Karpas-422 (cell line): ENCODE measurements at regions not wholly inside any gene's neighbourhood (a gene's known extent, or its start where the extent isn't known, plus 50 kb on each side); places are given as distances from the start of the nearest gene placed in this dataset.

ENCODE experiments used
- DNase-seq: peaks from one replicate; pipeline ENCODE4 v3.0.0-alpha.2; 2015
- H2AFZ ChIP-seq: fragments of 200-600 bp; sonication (generic); 2 replicates; pipeline ENCODE4 v1.6.1; 2014; ENCODE audit warnings: antibody characterized with exemption, low read length, mixed read lengths
- H3K27ac ChIP-seq: fragments of 200-600 bp; sonication (generic); 2 replicates; pipeline ENCODE4 v1.5.1; 2014; ENCODE audit warnings: mild to moderate bottlenecking, low read length, moderate library complexity
- H3K27me3 ChIP-seq: fragments of 200-600 bp; sonication (generic); 2 replicates; pipeline ENCODE4 v1.6.1; 2014; ENCODE audit warnings: low read length, mixed read lengths
- H3K36me3 ChIP-seq: fragments of 200-600 bp; sonication (generic); 2 replicates; pipeline ENCODE4 v1.6.1; 2014; ENCODE audit warnings: low read length, mixed read lengths; ENCODE audit not compliant: insufficient read depth
- H3K4me1 ChIP-seq: fragments of 200-600 bp; sonication (generic); 2 replicates; pipeline ENCODE4 v1.6.1; 2014; ENCODE audit warnings: mild to moderate bottlenecking, low read length, mixed read lengths
- H3K4me2 ChIP-seq: fragments of 200-600 bp; sonication (generic); 2 replicates; pipeline ENCODE4 v1.6.1; 2014; ENCODE audit warnings: low read length, low read depth, mild to moderate bottlenecking; ENCODE audit not compliant: poor library complexity, severe bottlenecking
- H3K4me3 ChIP-seq: fragments of 200-600 bp; sonication (generic); 2 replicates; pipeline ENCODE4 v1.5.1; 2014; ENCODE audit warnings: mild to moderate bottlenecking, antibody characterized with exemption, low read length, mixed read lengths
- H3K79me2 ChIP-seq: fragments of 200-600 bp; sonication (generic); 2 replicates; pipeline ENCODE4 v1.6.1; 2014; ENCODE audit warnings: mild to moderate bottlenecking, low read length, mixed read lengths
- H3K9ac ChIP-seq: fragments of 200-600 bp; sonication (generic); 2 replicates; pipeline ENCODE4 v1.6.0; 2014; ENCODE audit warnings: low read length
- H3K9me2 ChIP-seq: fragments of 200-600 bp; sonication (generic), shearing (Covaris generic); replicated peaks from 2 replicates; pipeline ENCODE4 v1.6.0; 2014; ENCODE audit warnings: mild to moderate bottlenecking, low read length, moderate library complexity; ENCODE audit not compliant: insufficient read depth
- H3K9me3 ChIP-seq: fragments of 300-700, 200-600 bp; sonication (generic); 2 replicates; pipeline ENCODE4 v1.6.1; 2014; ENCODE audit warnings: low read length, mixed read lengths
- H4K20me1 ChIP-seq: fragments of 200-600 bp; sonication (generic); 2 replicates; pipeline ENCODE4 v1.6.1; 2014; ENCODE audit warnings: mild to moderate bottlenecking, antibody characterized with exemption, low read length, low read depth; ENCODE audit not compliant: insufficient read depth

DNA sequence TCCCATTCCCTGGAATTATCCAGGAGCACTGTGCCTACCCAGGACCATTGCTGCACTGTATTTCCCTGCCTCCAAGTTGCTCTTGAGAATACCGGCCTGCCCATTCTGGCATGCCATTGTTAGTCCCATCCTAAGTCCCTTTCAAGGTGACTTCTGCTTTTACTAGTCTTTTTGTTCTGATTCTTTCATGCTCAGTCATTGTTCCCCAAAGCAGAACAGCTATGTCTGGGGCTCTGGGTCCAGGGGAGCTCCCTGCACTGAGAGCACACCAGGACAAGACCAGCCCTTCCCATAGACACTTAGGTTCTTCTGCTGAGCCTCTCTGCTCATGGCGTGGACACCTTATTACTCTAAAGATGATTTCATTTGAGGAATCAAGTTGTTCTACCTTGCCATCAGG is 388.9 kb upstream of the KLF4 start:
- Histone ChIP-seq H3K9me2 (no peaks in the 10 kb centered on the region), H3K36me3 (no peaks in the 10 kb centered on the region), H3K4me3 (no peak overlapping the region), H3K4me2 (no peak overlapping the region), H2AFZ (no peak overlapping the region), H3K4me1 (peaks cover 28% of the 10 kb centered on the region), H3K27me3 (no peaks in the 10 kb centered on the region), H4K20me1 (no peaks in the 10 kb centered on the region), H3K9ac (no peak overlapping the region), H3K79me2 (no peaks in the 10 kb centered on the region), H3K9me3 (no peaks in the 10 kb centered on the region), H3K27ac (no peak overlapping the region)
- no peak for DNase-seq

DNA sequence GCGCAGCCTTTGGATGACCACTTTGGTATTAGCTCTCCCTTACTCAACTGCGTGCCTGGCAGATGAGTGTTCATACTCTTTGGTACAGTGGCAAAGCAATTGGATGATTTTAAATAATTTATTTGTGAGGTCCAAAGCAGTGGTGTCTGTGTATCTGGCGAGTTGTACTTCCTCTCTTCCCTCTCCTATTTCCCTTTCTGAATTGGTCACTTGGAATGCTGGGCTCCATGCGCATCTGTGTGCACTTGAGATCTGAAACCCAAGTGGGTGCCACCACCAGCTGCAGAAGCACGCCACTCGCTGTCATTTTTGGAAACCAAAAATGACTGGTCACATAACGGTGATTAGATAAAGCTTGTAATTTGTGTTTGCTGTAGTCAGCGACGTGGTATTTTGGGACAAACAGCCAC is 386.0 kb upstream of the KLF4 start:
- no peak for DNase-seq

DNA sequence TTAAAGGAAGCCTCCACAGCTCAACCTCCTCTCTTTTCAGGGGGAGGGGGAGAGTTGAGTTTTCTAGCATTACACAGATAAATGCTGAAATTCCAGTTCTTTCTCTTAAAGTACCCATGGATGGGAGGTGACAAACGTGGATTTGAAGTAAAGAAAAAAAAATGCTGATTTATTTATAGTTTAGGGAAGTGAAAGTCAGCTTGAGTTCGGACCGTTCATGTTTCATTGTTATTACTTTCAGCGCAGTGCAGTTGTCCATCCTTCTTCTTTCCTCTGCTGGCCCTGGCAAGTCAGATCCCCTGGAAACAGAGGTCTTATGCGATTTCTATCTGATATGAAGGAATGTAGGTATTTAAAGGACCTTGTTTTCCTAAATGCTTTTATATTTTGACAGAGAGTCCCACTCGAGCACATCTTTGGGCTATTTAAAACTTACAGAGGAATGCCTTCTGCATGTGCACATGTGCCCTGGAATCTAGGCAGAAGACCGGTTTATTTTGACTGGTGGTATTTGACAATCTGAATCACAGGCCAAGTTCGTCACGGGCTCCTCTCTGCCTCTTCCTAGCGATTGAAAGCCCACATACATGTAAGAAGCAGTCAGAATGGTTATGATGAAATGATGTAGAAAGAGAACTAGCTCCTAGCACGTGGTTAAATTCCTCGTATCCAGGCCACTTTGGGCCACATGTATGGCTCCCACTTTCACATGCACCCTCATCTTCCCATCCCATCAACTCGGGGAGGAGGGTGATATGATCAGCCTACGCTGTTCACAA is 385.2 kb upstream of the KLF4 start:
- no peaks in the 10 kb centered on the region for H3K36me3 ChIP-seq
- peak overlapping the region; percentile 87; the same call in 1 of the 2 replicates for H2AFZ ChIP-seq
- H3K27me3 ChIP-seq = no peaks in the 10 kb centered on the region
- H3K4me2 ChIP-seq = peak overlapping the region; percentile 61
- H3K4me3 ChIP-seq = peak overlapping the region; percentile 34
- DNase-seq = peak; percentile 81
- no peaks in the 10 kb centered on the region for H3K79me2 ChIP-seq
- H3K27ac ChIP-seq = no peak overlapping the region
- no peaks in the 10 kb centered on the region for H3K9me2 ChIP-seq
- H3K9me3 ChIP-seq = no peaks in the 10 kb centered on the region
- H3K4me1 ChIP-seq = peaks cover 34% of the 10 kb centered on the region
- no peaks in the 10 kb centered on the region for H4K20me1 ChIP-seq
- peak overlapping the region; percentile 45 for H3K9ac ChIP-seq

More for the DNA sequence above, 386.0 kb upstream of the KLF4 start:
- no peak overlapping the region for H2AFZ ChIP-seq
- no peak overlapping the region for H3K27ac ChIP-seq
- no peaks in the 10 kb centered on the region for H3K36me3 ChIP-seq
- peaks cover 34% of the 10 kb centered on the region for H3K4me1 ChIP-seq
- no peaks in the 10 kb centered on the region for H3K9me2 ChIP-seq
- H3K4me2 ChIP-seq = no peak overlapping the region
- H3K4me3 ChIP-seq = no peak overlapping the region
- no peaks in the 10 kb centered on the region for H3K79me2 ChIP-seq
- no peaks in the 10 kb centered on the region for H3K27me3 ChIP-seq
- H4K20me1 ChIP-seq = no peaks in the 10 kb centered on the region
- no peak overlapping the region for H3K9ac ChIP-seq
- H3K9me3 ChIP-seq = no peaks in the 10 kb centered on the region

DNA sequence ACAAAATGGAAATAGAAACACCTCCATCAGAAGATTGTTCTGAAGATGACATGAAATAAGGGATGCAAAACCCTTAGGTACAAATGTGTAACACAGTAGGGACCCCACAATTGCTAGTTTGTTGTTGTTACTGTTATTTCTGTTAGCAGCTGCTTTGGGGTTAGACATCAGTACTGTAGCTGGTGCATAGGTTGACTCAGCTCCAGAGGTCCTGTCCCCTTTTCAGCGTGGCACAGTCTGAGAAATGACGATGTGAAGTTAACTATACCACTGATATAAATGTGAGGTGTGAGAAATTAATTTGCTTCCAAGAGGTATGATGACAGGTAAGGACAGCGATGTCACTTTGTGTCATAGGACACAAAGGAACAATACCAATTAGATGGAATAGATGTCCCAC is 384.6 kb upstream of the KLF4 start:
- peak overlapping the region; percentile 61 for H3K4me2 ChIP-seq
- DNase-seq = no peak
- H3K4me3 ChIP-seq = peak overlapping the region; percentile 34

DNA sequence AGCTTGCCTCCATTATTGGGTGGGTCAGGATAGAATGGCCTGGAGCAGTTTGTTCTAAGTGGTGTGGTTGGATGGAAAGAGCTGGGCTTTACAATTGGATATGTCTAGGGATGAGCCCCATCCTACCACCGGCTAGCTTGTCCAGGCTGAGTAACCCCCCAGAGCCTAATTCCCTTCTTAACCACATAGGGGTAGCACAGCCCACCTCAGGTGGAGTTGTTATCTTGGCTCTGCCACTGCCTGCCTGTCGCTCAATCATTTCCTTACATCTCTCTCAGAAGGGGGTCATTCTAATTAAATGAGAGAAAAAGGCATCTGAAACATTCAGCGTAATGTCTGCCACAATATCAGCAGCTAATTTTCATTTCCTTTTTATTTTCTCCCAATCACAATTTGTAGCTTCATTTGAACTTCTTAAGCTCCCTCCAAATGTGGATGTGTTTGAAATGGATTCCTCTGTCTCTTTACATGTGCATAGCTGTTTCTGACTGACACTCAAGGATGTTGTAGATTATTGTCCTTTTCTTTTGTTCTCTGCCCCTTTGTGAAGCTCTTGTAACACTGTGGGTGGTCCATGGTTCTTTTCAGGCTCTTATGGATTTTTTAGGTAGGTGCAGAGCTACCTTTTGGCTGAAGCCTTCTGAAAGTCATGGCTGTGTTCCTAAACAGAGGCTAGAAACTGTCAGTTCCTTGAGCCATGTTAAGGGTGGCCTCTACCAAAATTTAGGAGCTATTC is 383.1 kb upstream of the KLF4 start:
- Histone ChIP-seq H3K36me3 (no peaks in the 10 kb centered on the region), H3K4me1 (peaks cover 48% of the 10 kb centered on the region), H3K9me2 (no peaks in the 10 kb centered on the region), H3K9me3 (no peaks in the 10 kb centered on the region), H2AFZ (no peak overlapping the region), H3K4me3 (no peak overlapping the region), H4K20me1 (no peaks in the 10 kb centered on the region), H3K27me3 (no peaks in the 10 kb centered on the region), H3K79me2 (no peaks in the 10 kb centered on the region), H3K9ac (no peak overlapping the region), H3K4me2 (no peak overlapping the region), H3K27ac (no peak overlapping the region)
- no peak for DNase-seq

More for the DNA sequence above, 384.6 kb upstream of the KLF4 start:
- H3K9ac ChIP-seq = no peak overlapping the region
- H3K4me1 ChIP-seq = peaks cover 35% of the 10 kb centered on the region
- no peak overlapping the region for H3K27ac ChIP-seq
- H4K20me1 ChIP-seq = no peaks in the 10 kb centered on the region
- no peaks in the 10 kb centered on the region for H3K79me2 ChIP-seq
- H2AFZ ChIP-seq = 0 out of 2 replicates have a peak overlapping the region, but pooled peaks have one; percentile 87
- no peaks in the 10 kb centered on the region for H3K27me3 ChIP-seq
- no peaks in the 10 kb centered on the region for H3K9me3 ChIP-seq
- H3K9me2 ChIP-seq = no peaks in the 10 kb centered on the region
- no peaks in the 10 kb centered on the region for H3K36me3 ChIP-seq

DNA sequence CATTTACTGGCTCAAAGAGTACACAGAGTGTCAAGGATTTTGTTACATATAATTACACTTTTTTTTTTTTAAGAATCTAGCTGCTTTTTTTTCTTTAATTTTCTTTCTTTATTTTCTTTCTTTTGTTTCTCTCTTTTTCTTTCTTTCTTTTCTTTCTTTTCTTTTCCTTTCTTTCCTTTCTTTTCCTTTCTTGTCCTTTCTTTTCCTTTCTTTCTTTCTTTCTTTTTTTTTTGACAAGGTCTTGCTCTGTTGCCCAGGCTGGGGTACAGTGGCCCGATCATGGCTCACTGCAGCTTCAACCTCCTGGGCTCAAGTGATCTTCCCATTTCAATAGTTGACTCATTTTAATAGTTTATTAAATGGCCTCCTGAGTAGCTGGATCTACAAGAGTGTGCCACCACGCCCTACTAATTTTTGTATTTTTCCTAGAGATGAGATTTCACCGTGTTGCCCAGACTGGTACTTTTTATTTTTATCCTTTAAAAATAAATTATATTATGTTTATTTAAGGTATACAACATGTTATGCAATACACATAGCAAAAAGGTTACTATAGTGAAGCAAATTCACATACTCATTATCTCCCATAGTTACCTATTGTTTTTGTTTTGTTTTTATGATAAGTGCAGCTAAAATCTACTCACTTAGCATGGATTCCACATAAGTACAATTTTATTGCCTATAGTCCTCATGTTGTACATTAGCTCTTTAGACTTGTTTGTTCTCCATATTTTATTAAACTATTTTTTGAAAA is 381.5 kb upstream of the KLF4 start:
- Histone ChIP-seq H3K36me3 (no peaks in the 10 kb centered on the region), H3K9me2 (no peaks in the 10 kb centered on the region), H3K9ac (no peak overlapping the region), H3K79me2 (no peaks in the 10 kb centered on the region), H3K9me3 (no peaks in the 10 kb centered on the region), H3K27ac (no peak overlapping the region), H3K4me1 (peaks cover 59% of the 10 kb centered on the region), H2AFZ (no peak overlapping the region), H3K4me2 (no peak overlapping the region), H4K20me1 (no peaks in the 10 kb centered on the region), H3K27me3 (no peaks in the 10 kb centered on the region), H3K4me3 (no peak overlapping the region)
- DNase-seq = no peak

DNA sequence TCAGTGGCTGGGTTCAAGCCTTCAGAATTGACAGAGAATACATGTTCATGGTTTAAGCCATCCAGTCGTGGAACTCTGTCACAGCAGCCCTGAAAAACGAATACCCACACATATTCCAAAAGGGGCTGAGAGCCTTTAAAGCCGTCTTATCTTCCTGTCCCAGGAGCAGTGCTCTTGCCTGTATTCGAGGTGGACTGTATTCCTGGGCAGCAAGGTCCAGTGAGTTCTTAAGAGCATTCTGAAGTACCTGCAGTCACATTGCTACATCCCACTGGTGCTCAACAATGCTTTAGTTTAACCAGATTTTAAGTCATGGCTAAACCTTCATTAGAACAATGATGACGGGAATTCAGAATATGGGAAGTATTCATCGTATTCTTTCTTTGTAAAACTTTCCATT is 380.7 kb upstream of the KLF4 start:
- H4K20me1 ChIP-seq = no peaks in the 10 kb centered on the region
- no peak overlapping the region for H3K4me3 ChIP-seq
- no peaks in the 10 kb centered on the region for H3K36me3 ChIP-seq
- no peak overlapping the region for H2AFZ ChIP-seq
- no peak overlapping the region for H3K9ac ChIP-seq
- no peaks in the 10 kb centered on the region for H3K9me3 ChIP-seq
- H3K4me2 ChIP-seq = no peak overlapping the region
- no peaks in the 10 kb centered on the region for H3K27me3 ChIP-seq
- H3K4me1 ChIP-seq = peaks cover 53% of the 10 kb centered on the region
- H3K9me2 ChIP-seq = no peaks in the 10 kb centered on the region
- no peaks in the 10 kb centered on the region for H3K79me2 ChIP-seq
- no peak for DNase-seq
- H3K27ac ChIP-seq = no peak overlapping the region

DNA sequence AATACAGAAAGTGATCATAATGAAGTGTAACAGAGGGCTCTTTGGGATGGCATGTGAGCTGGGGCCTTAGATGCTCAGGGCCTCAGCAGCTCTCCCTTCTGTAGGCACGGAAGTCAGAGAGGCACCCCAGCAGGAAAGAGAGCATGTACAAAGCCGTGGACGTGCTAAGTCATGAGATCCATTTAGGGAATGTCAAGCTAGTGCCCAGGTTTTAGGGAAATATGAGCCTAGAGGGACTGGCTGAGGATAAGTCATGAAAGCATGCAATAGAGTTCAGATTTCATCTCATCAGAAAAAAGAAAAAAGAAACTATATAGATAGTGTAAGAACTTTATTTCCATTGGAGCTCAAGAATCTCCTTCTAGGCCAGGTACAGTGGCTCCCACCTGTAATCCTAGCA is 379.5 kb upstream of the KLF4 start:
- Histone ChIP-seq H3K4me2 (peak overlapping the region; percentile 67), H3K27me3 (no peaks in the 10 kb centered on the region), H3K4me3 (no peak overlapping the region), H3K27ac (peak overlapping the region; percentile 80), H3K79me2 (no peaks in the 10 kb centered on the region), H2AFZ (peak overlapping the region; percentile 92; the same call in 1 of the 2 replicates), H3K9me2 (no peaks in the 10 kb centered on the region), H3K36me3 (no peaks in the 10 kb centered on the region), H4K20me1 (no peaks in the 10 kb centered on the region), H3K9ac (no peak overlapping the region), H3K4me1 (peaks cover 42% of the 10 kb centered on the region), H3K9me3 (no peaks in the 10 kb centered on the region)
- DNase-seq = no peak
